ENCODE measurements at regions not wholly inside any gene's neighbourhood (a gene's known extent, or its start where the extent isn't known, plus 50 kb on each side); places are given as distances from the start of the nearest gene placed in this dataset.
"Not testable (repeated sequence)": the region's sequence is repeated elsewhere in the genome, so short reads cannot be mapped to it uniquely, and the experiment has no call there.

GRCh38 chr1:221032204-221032585, 153.0 kb downstream of the HLX start:
- intact Hi-C loops (cut with DNase I, micrococcal nuclease): no loop called here
- no peak overlapping the region for H3K4me3 Mint-ChIP-seq
- DNase-seq (no peak), ATAC-seq (no peak)
- CTCF ChIA-PET: interaction anchor here (0.6 kb wide), 1 partner anchor 169 kb away, joined by 3 read pairs; no protein-coding TSS in a partner anchor
- no peaks in the 10 kb centered on the region for H3K27me3 Mint-ChIP-seq
- H3K4me1 Mint-ChIP-seq: no peaks in the 10 kb centered on the region
- H3K9me3 Mint-ChIP-seq (ENCODE audit: low read depth): no peaks in the 10 kb centered on the region
- H3K36me3 Mint-ChIP-seq (ENCODE audit: low read depth): no peaks in the 10 kb centered on the region
- no peak overlapping the region for H3K27ac Mint-ChIP-seq
- POLR2A ChIA-PET: no interaction called here

- Mint-ChIP-seq H3K4me3 (no peak overlapping the region), H3K27ac (no peak overlapping the region), H3K27me3 (no peaks in the 10 kb centered on the region), H3K36me3 (ENCODE audit: low read depth) (no peaks in the 10 kb centered on the region), H3K9me3 (ENCODE audit: low read depth) (no peaks in the 10 kb centered on the region), H3K4me1 (no peaks in the 10 kb centered on the region)
- POLR2A ChIA-PET: no interaction called here
- CTCF ChIA-PET: interaction anchor here (0.6 kb wide), 1 partner anchor 169 kb away, joined by 3 read pairs; no protein-coding TSS in a partner anchor
- intact Hi-C loops (cut with DNase I, micrococcal nuclease): no loop called here
- DNase-seq: no peak
- no peak for ATAC-seq
Measured at GRCh38 chr1:221032637-221033280, 153.5 kb downstream of the HLX start.

- DNase-seq: no peak
- intact Hi-C loops (cut with DNase I, micrococcal nuclease): no loop called here
- H3K4me3 Mint-ChIP-seq: no peak overlapping the region
- H3K27me3 Mint-ChIP-seq: peaks cover 2% of the 10 kb centered on the region
- no peak for ATAC-seq
- no peaks in the 10 kb centered on the region for H3K36me3 Mint-ChIP-seq (ENCODE audit: low read depth)
- no peaks in the 10 kb centered on the region for H3K9me3 Mint-ChIP-seq (ENCODE audit: low read depth)
- H3K4me1 Mint-ChIP-seq: no peaks in the 10 kb centered on the region
- H3K27ac Mint-ChIP-seq: no peak overlapping the region
- CTCF ChIA-PET: no interaction called here
- POLR2A ChIA-PET: no interaction called here
Measured at GRCh38 chr1:221035662-221036153, 156.5 kb downstream of the HLX start.

GRCh38 chr1:221039616-221040015, 160.4 kb downstream of the HLX start:
- ChIA-PET CTCF (no interaction called here), POLR2A (no interaction called here)
- ATAC-seq: no peak
- intact Hi-C loops (cut with DNase I, micrococcal nuclease): no loop called here
- Mint-ChIP-seq H3K9me3 (ENCODE audit: low read depth) (no peaks in the 10 kb centered on the region), H3K36me3 (ENCODE audit: low read depth) (no peaks in the 10 kb centered on the region), H3K27ac (no peak overlapping the region), H3K27me3 (peaks cover 2% of the 10 kb centered on the region), H3K4me1 (no peaks in the 10 kb centered on the region), H3K4me3 (no peak overlapping the region)
- no peak for DNase-seq

- no peaks in the 10 kb centered on the region for H3K9me3 Mint-ChIP-seq (ENCODE audit: low read depth)
- DNase-seq: no peak
- ATAC-seq: no peak
- H3K36me3 Mint-ChIP-seq (ENCODE audit: low read depth): no peaks in the 10 kb centered on the region
- intact Hi-C loops (cut with DNase I, micrococcal nuclease): no loop called here
- no peak overlapping the region for H3K4me3 Mint-ChIP-seq
- no peak overlapping the region for H3K27ac Mint-ChIP-seq
- CTCF ChIA-PET: no interaction called here
- peaks cover 4% of the 10 kb centered on the region for H3K27me3 Mint-ChIP-seq
- no peaks in the 10 kb centered on the region for H3K4me1 Mint-ChIP-seq
- POLR2A ChIA-PET: no interaction called here
Measured at GRCh38 chr1:221040101-221040500, 160.9 kb downstream of the HLX start.

- H3K4me1 Mint-ChIP-seq: no peaks in the 10 kb centered on the region
- no peak for ATAC-seq
- ChIA-PET CTCF (no interaction called here), POLR2A (no interaction called here)
- H3K27me3 Mint-ChIP-seq: peaks cover 6% of the 10 kb centered on the region
- H3K9me3 Mint-ChIP-seq (ENCODE audit: low read depth): no peaks in the 10 kb centered on the region
- DNase-seq: no peak
- H3K4me3 Mint-ChIP-seq: no peak overlapping the region
- no peak overlapping the region for H3K27ac Mint-ChIP-seq
- no peaks in the 10 kb centered on the region for H3K36me3 Mint-ChIP-seq (ENCODE audit: low read depth)
- intact Hi-C loops (cut with DNase I, micrococcal nuclease): no loop called here
Measured at GRCh38 chr1:221040691-221041285, 161.5 kb downstream of the HLX start.

- Mint-ChIP-seq H3K27me3 (peaks cover 14% of the 10 kb centered on the region), H3K27ac (no peak overlapping the region), H3K9me3 (ENCODE audit: low read depth) (peaks cover under 1% of the 10 kb centered on the region), H3K36me3 (ENCODE audit: low read depth) (no peaks in the 10 kb centered on the region), H3K4me1 (no peaks in the 10 kb centered on the region), H3K4me3 (no peak overlapping the region)
- intact Hi-C loops (cut with DNase I, micrococcal nuclease): no loop called here
- DNase-seq: no peak
- POLR2A ChIA-PET: no interaction called here
- CTCF ChIA-PET: no interaction called here
- ATAC-seq: no peak
Measured at GRCh38 chr1:221044538-221044937, 165.3 kb downstream of the HLX start.

- Mint-ChIP-seq H3K27me3 (peaks cover 15% of the 10 kb centered on the region), H3K27ac (no peak overlapping the region), H3K4me1 (no peaks in the 10 kb centered on the region), H3K4me3 (no peak overlapping the region), H3K9me3 (ENCODE audit: low read depth) (peaks cover 7% of the 10 kb centered on the region), H3K36me3 (ENCODE audit: low read depth) (no peaks in the 10 kb centered on the region)
- no peak for DNase-seq
- intact Hi-C loops (cut with DNase I, micrococcal nuclease): no loop called here
- ATAC-seq: no peak
- POLR2A ChIA-PET: no interaction called here
- CTCF ChIA-PET: no interaction called here
Measured at GRCh38 chr1:221045151-221045550, 165.9 kb downstream of the HLX start.

- CTCF ChIA-PET: no interaction called here
Measured at GRCh38 chr1:221045842-221046831, 166.9 kb downstream of the HLX start.

GRCh38 chr1:221051391-221051790, 172.1 kb downstream of the HLX start:
- H3K27me3 Mint-ChIP-seq: peaks cover 12% of the 10 kb centered on the region
- H3K9me3 Mint-ChIP-seq (ENCODE audit: low read depth); CTCF ChIA-PET; H3K27ac Mint-ChIP-seq; DNase-seq; intact Hi-C loops (cut with DNase I, micrococcal nuclease); H3K4me1 Mint-ChIP-seq; ATAC-seq; H3K4me3 Mint-ChIP-seq; H3K36me3 Mint-ChIP-seq (ENCODE audit: low read depth); POLR2A ChIA-PET: not testable (repeated sequence)

More at GRCh38 chr1:221045842-221046831, 166.9 kb downstream of the HLX start:
- no peaks in the 10 kb centered on the region for H3K36me3 Mint-ChIP-seq (ENCODE audit: low read depth)
- DNase-seq (no peak), ATAC-seq (no peak)
- no peak overlapping the region for H3K27ac Mint-ChIP-seq
- POLR2A ChIA-PET: no interaction called here
- H3K4me1 Mint-ChIP-seq: no peaks in the 10 kb centered on the region
- intact Hi-C loops (cut with DNase I, micrococcal nuclease): no loop called here
- H3K9me3 Mint-ChIP-seq (ENCODE audit: low read depth): peaks cover 7% of the 10 kb centered on the region
- no peak overlapping the region for H3K4me3 Mint-ChIP-seq
- peaks cover 15% of the 10 kb centered on the region for H3K27me3 Mint-ChIP-seq

GRCh38 chr1:221053889-221054288, 174.6 kb downstream of the HLX start:
- ChIA-PET CTCF (no interaction called here), POLR2A (no interaction called here)
- peaks cover 7% of the 10 kb centered on the region for H3K9me3 Mint-ChIP-seq (ENCODE audit: low read depth)
- no peak for ATAC-seq
- no peak overlapping the region for H3K27ac Mint-ChIP-seq
- H3K4me1 Mint-ChIP-seq: no peaks in the 10 kb centered on the region
- intact Hi-C loops (cut with DNase I, micrococcal nuclease): no loop called here
- DNase-seq: no peak
- no peak overlapping the region for H3K4me3 Mint-ChIP-seq
- no peaks in the 10 kb centered on the region for H3K36me3 Mint-ChIP-seq (ENCODE audit: low read depth)
- H3K27me3 Mint-ChIP-seq: peaks cover 9% of the 10 kb centered on the region

- no peak overlapping the region for H3K27ac Mint-ChIP-seq
- no peak for ATAC-seq
- H3K27me3 Mint-ChIP-seq: peaks cover 2% of the 10 kb centered on the region
Measured at GRCh38 chr1:221059506-221059905, 180.3 kb downstream of the HLX start.

More at GRCh38 chr1:221059506-221059905, 180.3 kb downstream of the HLX start:
- intact Hi-C loops (cut with DNase I, micrococcal nuclease): no loop called here
- no peak overlapping the region for H3K4me3 Mint-ChIP-seq
- ChIA-PET POLR2A (no interaction called here), CTCF (no interaction called here)
- no peaks in the 10 kb centered on the region for H3K4me1 Mint-ChIP-seq
- no peak for DNase-seq
- no peaks in the 10 kb centered on the region for H3K9me3 Mint-ChIP-seq (ENCODE audit: low read depth)
- no peaks in the 10 kb centered on the region for H3K36me3 Mint-ChIP-seq (ENCODE audit: low read depth)
